WI38 (cell line): ENCODE measurements at regions not wholly inside any gene's neighbourhood (a gene's known extent, or its start where the extent isn't known, plus 50 kb on each side); places are given as distances from the start of the nearest gene placed in this dataset.
"Not testable (repeated sequence)": the region's sequence is repeated elsewhere in the genome, so short reads cannot be mapped to it uniquely, and the experiment has no call there.

Experiments used
- H3K4me3 ChIP-seq: 2 replicates; pipeline ENCODE4 v1.5.1; 2011; ENCODE audit warnings: low read depth, mild to moderate bottlenecking, control low read depth, low read length
- TF ChIP-seq, protein P1 (sequence below): IDR thresholded peaks from 2 replicates; pipeline ENCODE4 v1.5.1; 2012; ENCODE audit warnings: low read depth, mild to moderate bottlenecking, control low read depth, low read length

DNA sequence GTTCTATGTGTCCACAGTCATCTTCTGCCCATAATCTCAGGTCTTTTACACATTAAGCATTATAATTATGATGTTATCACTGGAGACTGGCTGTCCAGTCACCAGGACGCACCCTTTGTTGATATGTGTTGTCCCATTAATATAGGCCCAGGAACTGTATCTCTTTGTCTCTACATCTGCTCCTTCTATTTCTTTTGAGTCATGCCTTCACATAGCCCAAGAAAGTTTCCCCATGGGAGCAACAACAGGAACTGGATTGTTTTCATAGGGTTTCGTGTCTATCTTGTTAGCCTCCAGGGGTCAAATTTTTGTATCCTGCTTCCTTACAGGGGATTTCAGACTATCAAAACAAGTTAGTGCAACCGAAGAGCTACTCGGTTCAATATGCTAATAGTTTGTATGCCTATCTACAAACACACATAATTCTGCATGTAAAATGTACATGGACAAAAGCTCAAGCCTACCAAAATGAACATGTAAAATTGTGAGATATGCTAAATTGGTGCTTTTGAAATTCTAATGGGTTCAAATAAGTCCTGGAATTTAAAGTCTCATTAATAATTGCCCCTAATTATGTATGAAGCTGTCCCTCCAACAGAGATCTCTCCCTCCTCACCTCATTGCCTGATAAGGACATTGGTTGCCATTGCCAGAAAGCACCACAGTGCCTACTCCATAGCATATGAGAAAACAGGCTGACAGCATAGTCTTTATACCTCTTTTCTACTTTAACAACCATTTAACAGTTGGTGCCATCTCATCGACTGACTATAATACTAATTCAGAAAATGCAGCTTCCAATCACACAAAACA lies 99.8 kb upstream of the DIO2 start:
- TF ChIP-seq, protein P1, sequence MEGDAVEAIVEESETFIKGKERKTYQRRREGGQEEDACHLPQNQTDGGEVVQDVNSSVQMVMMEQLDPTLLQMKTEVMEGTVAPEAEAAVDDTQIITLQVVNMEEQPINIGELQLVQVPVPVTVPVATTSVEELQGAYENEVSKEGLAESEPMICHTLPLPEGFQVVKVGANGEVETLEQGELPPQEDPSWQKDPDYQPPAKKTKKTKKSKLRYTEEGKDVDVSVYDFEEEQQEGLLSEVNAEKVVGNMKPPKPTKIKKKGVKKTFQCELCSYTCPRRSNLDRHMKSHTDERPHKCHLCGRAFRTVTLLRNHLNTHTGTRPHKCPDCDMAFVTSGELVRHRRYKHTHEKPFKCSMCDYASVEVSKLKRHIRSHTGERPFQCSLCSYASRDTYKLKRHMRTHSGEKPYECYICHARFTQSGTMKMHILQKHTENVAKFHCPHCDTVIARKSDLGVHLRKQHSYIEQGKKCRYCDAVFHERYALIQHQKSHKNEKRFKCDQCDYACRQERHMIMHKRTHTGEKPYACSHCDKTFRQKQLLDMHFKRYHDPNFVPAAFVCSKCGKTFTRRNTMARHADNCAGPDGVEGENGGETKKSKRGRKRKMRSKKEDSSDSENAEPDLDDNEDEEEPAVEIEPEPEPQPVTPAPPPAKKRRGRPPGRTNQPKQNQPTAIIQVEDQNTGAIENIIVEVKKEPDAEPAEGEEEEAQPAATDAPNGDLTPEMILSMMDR = no peak
- no peak overlapping the region for H3K4me3 ChIP-seq

DNA sequence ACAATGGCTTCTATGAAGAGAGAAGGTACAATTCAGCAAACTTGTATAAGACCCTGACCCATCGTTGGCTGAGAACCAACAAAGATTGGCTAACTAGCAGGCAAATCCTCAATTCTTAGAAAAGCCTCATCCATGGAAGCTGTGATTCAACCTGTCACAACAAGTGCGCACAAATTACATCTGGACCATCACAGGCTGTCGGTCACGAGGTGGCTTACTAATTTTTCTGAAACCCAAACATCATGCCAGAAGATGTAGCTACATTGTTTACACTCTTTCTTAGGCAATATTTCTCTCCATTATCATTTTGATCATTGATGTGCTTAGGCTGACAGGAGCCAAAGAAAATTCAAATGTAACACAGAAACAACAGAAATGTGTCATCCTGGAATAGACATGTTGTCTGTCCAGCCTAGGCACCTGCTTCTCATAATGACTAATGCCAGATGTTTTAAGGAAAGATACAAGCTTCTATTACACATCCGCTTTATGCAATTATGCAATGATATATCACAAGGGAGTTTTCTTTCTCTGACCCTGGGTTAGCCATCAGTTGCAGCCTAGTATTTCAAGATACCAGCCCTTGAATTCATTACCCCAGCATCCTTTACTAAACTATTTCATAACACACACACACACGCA lies 92.9 kb upstream of the DIO2 start:
- no peak overlapping the region for H3K4me3 ChIP-seq

DNA sequence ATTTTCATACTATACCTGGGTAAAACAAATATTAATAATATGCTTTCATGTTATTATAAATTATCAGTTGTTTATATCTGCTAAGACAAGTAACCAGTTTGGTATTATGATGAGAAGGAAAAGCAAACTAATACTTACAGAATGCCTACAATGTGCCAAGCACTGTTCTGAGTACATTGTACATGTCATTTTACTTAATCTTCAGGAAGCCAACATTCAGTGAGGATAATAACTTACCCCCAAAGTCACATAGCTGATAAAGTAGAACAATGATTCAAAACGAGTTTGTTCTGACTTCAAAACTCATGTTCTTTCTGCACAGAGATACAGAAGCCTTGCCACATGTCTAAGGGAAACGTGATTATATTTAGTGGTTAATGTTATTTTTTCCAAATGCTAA lies 89.0 kb upstream of the DIO2 start:
- H3K4me3 ChIP-seq = no peak overlapping the region
- TF ChIP-seq, protein P1 = no peak

More for the DNA sequence above, 92.9 kb upstream of the DIO2 start:
- TF ChIP-seq, protein P1 = no peak

DNA sequence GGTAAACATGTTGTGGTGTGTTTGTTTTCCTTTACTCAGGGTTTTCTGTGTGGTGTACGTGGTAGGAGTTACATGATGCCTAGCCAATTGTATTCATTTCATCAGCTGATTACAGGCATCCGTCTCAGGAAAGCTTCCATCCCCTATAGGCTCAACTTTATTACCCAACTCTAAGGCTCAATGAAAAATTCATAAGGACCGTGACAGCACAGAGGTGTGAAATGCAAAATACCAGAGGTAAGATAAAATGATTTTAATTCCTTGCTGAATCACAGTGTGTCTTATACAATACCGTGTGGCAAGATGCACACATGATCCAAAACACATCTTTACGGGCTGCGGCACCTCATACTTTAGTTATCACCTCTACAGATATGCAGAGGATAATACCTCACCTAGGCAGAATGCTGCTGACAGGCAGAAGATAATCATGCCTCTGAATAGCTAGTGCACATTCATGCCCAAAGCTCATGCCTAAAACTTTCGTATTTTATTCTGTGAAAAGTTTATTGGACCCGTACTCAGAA lies 87.2 kb upstream of the DIO2 start:
- H3K4me3 ChIP-seq = no peak overlapping the region
- TF ChIP-seq, protein P1 = no peak

DNA sequence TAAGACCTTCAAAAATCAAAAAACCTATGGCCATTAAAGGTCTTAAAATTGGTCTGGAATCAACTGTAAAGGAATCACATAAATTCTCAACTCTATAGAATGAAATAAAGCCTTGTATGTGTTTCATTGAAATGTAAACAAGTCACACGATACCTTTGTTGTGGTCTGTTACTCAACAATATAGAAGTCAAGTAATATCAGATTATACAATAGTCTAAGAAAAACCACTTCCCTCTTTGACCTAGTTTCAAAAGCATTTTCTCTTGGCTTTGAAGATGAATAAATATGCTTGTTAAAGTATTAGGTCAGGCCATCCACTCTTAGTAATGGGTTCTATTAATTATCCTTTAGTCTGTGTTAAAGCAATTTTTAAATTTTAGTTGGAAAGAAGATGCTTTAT lies 79.8 kb upstream of the DIO2 start:
- TF ChIP-seq, protein P1 = no peak
- no peak overlapping the region for H3K4me3 ChIP-seq

DNA sequence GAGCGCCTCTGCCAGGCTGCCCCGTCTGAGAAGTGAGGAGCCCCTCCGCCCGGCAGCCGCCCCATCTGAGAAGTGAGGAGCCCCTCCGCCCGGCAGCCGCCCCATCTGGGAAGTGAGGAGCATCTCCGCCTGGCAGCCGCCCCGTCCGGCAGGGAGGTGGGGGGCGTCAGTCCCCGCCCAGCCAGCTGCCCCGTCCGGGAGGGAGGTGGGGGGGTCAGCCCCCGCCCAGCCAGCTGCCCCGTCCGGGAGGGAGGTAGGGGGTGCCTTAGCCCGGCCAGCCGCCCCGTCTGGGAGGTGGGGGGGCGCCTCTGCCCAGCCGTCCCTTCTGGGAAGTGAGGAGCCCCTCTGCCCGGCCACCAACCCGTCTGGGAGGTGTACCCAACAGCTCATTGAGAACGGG lies 75.4 kb upstream of the DIO2 start:
- H3K4me3 ChIP-seq = not testable (repeated sequence)

DNA sequence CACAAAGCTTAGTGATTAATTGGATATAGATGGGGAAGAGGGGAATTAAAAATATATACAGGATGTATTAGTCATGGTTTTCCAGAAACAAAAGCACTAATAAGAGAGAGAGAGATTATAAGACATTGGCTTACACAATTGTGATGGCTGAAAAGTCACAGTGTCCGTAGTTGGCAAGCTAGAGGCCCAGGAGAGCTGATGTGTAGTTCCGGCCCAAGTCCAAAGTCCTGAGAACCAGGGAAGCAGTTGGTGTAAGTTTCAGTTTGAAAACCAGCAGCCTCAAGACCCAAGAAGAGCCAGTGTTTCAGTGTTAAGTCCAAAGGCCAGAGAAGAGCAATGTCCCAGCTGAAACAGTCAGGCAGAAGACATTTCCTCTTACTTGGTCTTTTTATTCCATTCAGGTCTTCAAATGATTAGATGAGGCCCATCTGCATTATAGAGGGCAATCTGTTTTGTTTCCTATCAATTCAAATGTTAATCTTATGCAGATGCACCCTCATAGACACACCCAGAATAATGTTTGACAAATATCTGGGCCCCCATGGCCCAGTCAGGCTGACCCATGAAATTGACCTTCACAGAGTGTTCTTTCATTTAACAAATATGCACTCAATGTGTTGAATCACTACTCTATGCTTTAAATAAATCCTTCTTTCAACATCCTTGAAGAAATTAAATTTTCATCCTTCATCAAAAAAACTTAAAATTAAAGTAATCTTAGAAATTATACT lies 67.2 kb upstream of the DIO2 start:
- TF ChIP-seq, protein P1 = no peak
- no peak overlapping the region for H3K4me3 ChIP-seq
